CMK (cell line): ENCODE measurements at regions not wholly inside any gene's neighbourhood (a gene's known extent, or its start where the extent isn't known, plus 50 kb on each side); places are given as distances from the start of the nearest gene placed in this dataset.
"Not testable (repeated sequence)": the region's sequence is repeated elsewhere in the genome, so short reads cannot be mapped to it uniquely, and the experiment has no call there.

ENCODE experiments used
- DNase-seq: peaks from one replicate; pipeline ENCODE4 v3.0.0-alpha.2; 2010; ENCODE audit warnings: low read depth

GRCh38 chr14:48714366-48714765 lies 871.8 kb downstream of the RPS29 start:
- no peak for DNase-seq

- no peak for DNase-seq
Measured at GRCh38 chr14:48710133-48710532, 876.0 kb downstream of the RPS29 start.

GRCh38 chr14:48709277-48709785 lies 876.8 kb downstream of the RPS29 start:
- DNase-seq, result no peak

GRCh38 chr14:48704639-48705038 lies 881.5 kb downstream of the RPS29 start:
- DNase-seq, result no peak

- no peak for DNase-seq
Measured at GRCh38 chr14:48703728-48704467, 882.3 kb downstream of the RPS29 start.

- not testable (repeated sequence) for DNase-seq
Measured at GRCh38 chr14:48697362-48697761, 888.8 kb downstream of the RPS29 start.

GRCh38 chr14:48693793-48694192 lies 892.4 kb downstream of the RPS29 start:
- DNase-seq, result no peak

GRCh38 chr14:48690349-48690748 lies 895.8 kb downstream of the RPS29 start:
- no peak for DNase-seq

- DNase-seq, result no peak
Measured at GRCh38 chr14:48686650-48687049, 899.5 kb downstream of the RPS29 start.

GRCh38 chr14:48672506-48672905 lies 913.7 kb downstream of the RPS29 start:
- DNase-seq, result no peak

GRCh38 chr14:48670939-48671338 lies 915.2 kb downstream of the RPS29 start:
- no peak for DNase-seq

- DNase-seq, result no peak
Measured at GRCh38 chr14:48665077-48665784, 920.9 kb downstream of the RPS29 start.

- no peak for DNase-seq
Measured at GRCh38 chr14:48643241-48643640, 942.9 kb downstream of the RPS29 start.

- no peak for DNase-seq
Measured at GRCh38 chr14:48628870-48629269, 953.5 kb upstream of the MDGA2 start.

- no peak for DNase-seq
Measured at GRCh38 chr14:48622980-48623379, 947.6 kb upstream of the MDGA2 start.

GRCh38 chr14:48618057-48618456 lies 942.7 kb upstream of the MDGA2 start:
- no peak for DNase-seq

GRCh38 chr14:48616931-48617330 lies 941.5 kb upstream of the MDGA2 start:
- DNase-seq, result no peak

- no peak for DNase-seq
Measured at GRCh38 chr14:48615618-48616017, 940.2 kb upstream of the MDGA2 start.

- no peak for DNase-seq
Measured at GRCh38 chr14:48614003-48614402, 938.6 kb upstream of the MDGA2 start.

GRCh38 chr14:48606960-48607359 lies 931.6 kb upstream of the MDGA2 start:
- DNase-seq, result not testable (repeated sequence)

GRCh38 chr14:48598458-48598857 lies 923.1 kb upstream of the MDGA2 start:
- DNase-seq, result no peak

- DNase-seq, result no peak
Measured at GRCh38 chr14:48586099-48586498, 910.7 kb upstream of the MDGA2 start.

- no peak for DNase-seq
Measured at GRCh38 chr14:48584031-48584430, 908.6 kb upstream of the MDGA2 start.
